ENCODE measurements at regions not wholly inside any gene's neighbourhood (a gene's known extent, or its start where the extent isn't known, plus 50 kb on each side); places are given as distances from the start of the nearest gene placed in this dataset.
A peak's percentile ranks its signal among the peaks of the same experiment; 100 is the strongest.

GRCh38 chr6:101102702-101103101, 221.6 kb upstream of the ASCC3 start:
- no peak overlapping the region for H3K4me3 ChIP-seq (ENCODE audit: low read length)
- TF ChIP-seq, protein P1, sequence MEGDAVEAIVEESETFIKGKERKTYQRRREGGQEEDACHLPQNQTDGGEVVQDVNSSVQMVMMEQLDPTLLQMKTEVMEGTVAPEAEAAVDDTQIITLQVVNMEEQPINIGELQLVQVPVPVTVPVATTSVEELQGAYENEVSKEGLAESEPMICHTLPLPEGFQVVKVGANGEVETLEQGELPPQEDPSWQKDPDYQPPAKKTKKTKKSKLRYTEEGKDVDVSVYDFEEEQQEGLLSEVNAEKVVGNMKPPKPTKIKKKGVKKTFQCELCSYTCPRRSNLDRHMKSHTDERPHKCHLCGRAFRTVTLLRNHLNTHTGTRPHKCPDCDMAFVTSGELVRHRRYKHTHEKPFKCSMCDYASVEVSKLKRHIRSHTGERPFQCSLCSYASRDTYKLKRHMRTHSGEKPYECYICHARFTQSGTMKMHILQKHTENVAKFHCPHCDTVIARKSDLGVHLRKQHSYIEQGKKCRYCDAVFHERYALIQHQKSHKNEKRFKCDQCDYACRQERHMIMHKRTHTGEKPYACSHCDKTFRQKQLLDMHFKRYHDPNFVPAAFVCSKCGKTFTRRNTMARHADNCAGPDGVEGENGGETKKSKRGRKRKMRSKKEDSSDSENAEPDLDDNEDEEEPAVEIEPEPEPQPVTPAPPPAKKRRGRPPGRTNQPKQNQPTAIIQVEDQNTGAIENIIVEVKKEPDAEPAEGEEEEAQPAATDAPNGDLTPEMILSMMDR (conservative IDR thresholded peaks at IDR 0.05; ENCODE audit: low read length), result no peak
- DNase-seq (ENCODE audit: low read depth), result no peak

GRCh38 chr6:101108286-101108685, 227.2 kb upstream of the ASCC3 start:
- H3K4me3 ChIP-seq (ENCODE audit: low read length), result no peak overlapping the region
- no peak for DNase-seq (ENCODE audit: low read depth)
- TF ChIP-seq, protein P1 (conservative IDR thresholded peaks at IDR 0.05; ENCODE audit: low read length), result no peak

DNA sequence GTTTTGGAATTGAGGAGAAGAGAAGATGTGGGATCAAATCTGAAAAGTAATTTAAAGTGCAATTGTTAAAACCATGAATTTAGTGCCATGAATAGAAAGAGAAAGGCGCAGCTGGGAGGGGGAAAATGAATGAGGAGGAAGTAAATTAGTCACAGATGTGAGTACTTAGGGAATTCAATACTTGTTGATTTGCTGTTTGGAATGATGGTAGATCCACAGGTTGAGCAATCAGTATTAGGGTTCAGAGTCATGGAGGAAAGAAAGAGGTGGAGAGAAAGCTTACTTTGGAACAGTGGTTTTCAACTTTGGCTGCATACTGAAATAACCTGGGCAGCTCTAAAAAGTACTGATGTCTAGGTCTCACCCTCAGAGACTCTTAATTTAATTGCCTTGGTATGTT, 229.7 kb upstream of the ASCC3 start:
- DNase-seq (ENCODE audit: low read depth), result peak; percentile 18
- H3K4me3 ChIP-seq (ENCODE audit: low read length), result no peak overlapping the region
- TF ChIP-seq, protein P1 (conservative IDR thresholded peaks at IDR 0.05; ENCODE audit: low read length), result no peak

- TF ChIP-seq, protein P1 (conservative IDR thresholded peaks at IDR 0.05; ENCODE audit: low read length), result no peak
- no peak for DNase-seq (ENCODE audit: low read depth)
- H3K4me3 ChIP-seq (ENCODE audit: low read length), result no peak overlapping the region
Observed at GRCh38 chr6:101113468-101114260, 232.5 kb upstream of the ASCC3 start.

DNA sequence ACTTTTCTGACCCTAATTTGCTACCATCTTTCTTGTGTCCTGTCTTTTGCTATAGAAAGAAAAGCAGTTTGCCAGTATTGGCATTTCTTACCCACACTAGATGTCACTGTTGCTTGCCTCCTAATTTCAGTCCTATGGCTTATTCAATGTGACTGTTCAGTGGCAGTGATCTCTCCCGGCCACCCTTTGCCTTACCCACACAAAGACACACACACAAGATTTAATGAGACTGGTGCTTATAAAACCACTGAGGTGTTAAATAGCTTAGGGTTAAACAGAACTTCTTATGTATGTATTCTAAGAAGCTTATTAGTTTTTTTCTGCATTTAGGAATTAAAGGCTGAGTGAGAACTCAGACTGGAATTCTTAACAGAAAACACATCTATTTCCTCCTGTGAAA, 233.6 kb upstream of the ASCC3 start:
- peak; percentile 50 for DNase-seq (ENCODE audit: low read depth)
- TF ChIP-seq, protein P1 (conservative IDR thresholded peaks at IDR 0.05; ENCODE audit: low read length), result peak; percentile 74
- H3K4me3 ChIP-seq (ENCODE audit: low read length), result no peak overlapping the region

DNA sequence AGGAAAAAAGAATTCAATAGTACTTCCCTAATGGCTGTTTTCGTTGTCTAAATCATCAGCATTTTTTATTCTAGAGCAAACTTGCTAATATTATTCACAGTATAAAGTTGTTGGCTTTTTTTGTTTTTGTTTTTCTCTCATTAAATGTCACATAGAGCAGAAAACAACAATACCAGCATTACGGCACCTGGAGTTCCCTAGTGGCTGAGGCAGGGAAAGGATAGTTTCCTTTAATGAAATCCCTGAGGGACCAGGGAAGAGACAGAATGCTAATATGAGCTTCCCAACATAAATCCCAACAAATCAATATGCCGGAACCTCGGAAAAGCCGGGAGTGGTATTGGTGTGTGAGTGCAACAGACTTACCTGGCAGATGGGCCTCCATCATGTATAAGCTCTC, 235.2 kb upstream of the ASCC3 start:
- TF ChIP-seq, protein P1 (conservative IDR thresholded peaks at IDR 0.05; ENCODE audit: low read length), result no peak
- DNase-seq (ENCODE audit: low read depth), result no peak
- H3K4me3 ChIP-seq (ENCODE audit: low read length), result no peak overlapping the region

DNA sequence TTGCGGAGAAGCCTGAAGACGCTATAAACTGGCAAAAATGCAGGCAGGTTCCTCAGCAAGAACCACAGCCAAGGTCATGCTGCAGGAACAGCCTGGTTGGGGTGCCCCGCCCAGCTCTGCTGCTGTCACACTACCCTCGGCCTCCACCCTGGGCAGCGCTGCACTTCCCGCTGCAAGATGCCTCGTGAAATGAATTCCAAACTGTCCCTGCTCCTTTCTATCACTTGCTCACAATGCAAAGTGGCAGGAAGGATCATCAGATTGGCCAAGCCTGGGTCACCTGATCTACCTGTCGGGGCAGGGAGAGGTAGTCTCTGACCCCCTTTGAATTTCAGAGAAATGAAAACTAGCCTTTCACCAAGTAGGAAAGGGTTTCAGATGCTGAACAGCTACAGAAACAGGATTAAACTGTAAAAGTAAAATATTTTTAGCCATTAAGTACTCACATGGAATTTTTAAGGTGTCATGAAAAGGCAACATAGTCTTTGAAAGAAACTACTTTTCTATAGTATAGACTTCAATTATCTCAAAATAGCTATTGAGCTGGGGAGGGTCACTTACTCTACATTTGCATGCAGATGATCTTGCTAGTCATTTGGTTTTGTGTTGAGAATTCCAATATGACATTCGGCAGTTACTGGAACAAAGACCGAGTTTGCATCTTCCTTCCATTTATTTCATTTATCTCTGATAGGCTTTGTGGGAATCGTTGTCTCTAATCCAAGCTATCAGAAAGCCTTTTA, 236.4 kb upstream of the ASCC3 start:
- TF ChIP-seq, protein P1 (conservative IDR thresholded peaks at IDR 0.05; ENCODE audit: low read length), result no peak
- H3K4me3 ChIP-seq (ENCODE audit: low read length), result no peak overlapping the region
- DNase-seq (ENCODE audit: low read depth), result no peak

All from AG10803 (cell line).